GM12875 (cell line): ENCODE measurements at regions not wholly inside any gene's neighbourhood (a gene's known extent, or its start where the extent isn't known, plus 50 kb on each side); places are given as distances from the start of the nearest gene placed in this dataset.

Experiments
- H3K4me3 ChIP-seq: one replicate; pipeline ENCODE4 v1.5.1; 2011; ENCODE audit warnings: low read depth, low read length, control low read depth
- TF ChIP-seq, protein P1 (sequence below): IDR thresholded peaks from 2 replicates; pipeline ENCODE4 v1.5.1; 2011; ENCODE audit warnings: low read depth, mild to moderate bottlenecking, control low read depth, inconsistent platforms, low read length, moderate library complexity, borderline replicate concordance; ENCODE audit not compliant: insufficient read depth

DNA sequence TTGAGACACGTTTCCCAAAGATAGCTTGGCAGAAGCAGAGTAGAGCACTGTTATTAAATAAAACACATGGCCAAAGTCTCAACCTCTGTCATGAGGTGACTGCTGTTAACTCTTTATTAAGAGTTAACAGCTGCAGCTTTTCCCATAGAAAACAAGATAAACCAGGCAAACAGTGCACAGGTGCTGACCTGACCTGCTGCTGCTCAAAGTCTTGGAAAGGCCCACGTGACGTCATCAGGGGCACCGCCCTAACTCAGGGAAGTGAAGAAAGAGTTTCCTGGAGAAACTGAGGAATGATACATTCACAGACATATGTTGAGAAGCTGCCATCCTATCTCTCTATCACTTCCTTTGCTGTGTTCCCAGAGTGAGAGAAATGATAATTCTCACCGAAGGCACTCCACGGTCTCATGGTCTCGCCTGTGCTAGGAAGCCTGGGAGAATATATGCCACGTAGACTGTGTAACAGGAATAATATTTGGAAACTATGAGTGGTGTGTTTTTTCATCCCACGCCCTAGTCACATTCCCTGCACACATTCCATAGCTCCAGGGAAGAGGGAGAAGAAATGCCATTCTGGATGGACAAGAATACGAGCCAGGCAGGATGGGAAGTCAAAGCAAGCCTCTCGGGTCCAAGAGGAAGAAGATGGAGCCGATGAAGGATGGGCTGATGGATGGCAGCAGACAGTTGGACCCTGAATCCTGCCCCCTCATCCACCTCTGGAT, 146.2 kb upstream of the NFE2L3 start:
- TF ChIP-seq, protein P1, sequence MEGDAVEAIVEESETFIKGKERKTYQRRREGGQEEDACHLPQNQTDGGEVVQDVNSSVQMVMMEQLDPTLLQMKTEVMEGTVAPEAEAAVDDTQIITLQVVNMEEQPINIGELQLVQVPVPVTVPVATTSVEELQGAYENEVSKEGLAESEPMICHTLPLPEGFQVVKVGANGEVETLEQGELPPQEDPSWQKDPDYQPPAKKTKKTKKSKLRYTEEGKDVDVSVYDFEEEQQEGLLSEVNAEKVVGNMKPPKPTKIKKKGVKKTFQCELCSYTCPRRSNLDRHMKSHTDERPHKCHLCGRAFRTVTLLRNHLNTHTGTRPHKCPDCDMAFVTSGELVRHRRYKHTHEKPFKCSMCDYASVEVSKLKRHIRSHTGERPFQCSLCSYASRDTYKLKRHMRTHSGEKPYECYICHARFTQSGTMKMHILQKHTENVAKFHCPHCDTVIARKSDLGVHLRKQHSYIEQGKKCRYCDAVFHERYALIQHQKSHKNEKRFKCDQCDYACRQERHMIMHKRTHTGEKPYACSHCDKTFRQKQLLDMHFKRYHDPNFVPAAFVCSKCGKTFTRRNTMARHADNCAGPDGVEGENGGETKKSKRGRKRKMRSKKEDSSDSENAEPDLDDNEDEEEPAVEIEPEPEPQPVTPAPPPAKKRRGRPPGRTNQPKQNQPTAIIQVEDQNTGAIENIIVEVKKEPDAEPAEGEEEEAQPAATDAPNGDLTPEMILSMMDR: no peak
- H3K4me3 ChIP-seq: no peak overlapping the region

DNA sequence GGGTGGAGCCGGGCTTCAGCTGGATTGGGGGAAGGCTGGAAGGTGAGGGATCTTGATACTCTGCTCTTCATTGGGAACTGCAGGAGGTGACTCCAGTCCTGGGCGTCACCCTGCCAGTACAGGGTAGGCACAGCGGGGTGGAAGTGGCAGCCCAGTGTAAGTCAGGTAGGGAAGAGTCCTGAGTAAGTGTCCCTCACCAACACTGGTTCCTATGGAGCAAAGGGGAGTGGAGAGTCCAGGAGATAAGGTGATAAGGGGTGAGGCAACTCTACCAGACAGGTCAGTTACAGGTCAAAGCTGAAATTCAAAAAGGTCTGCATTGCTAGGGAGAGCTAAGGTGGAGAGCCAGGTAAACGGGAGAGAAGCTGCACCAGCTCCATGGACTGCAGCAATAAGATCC, 145.6 kb upstream of the NFE2L3 start:
- TF ChIP-seq, protein P1: no peak
- H3K4me3 ChIP-seq: no peak overlapping the region

DNA sequence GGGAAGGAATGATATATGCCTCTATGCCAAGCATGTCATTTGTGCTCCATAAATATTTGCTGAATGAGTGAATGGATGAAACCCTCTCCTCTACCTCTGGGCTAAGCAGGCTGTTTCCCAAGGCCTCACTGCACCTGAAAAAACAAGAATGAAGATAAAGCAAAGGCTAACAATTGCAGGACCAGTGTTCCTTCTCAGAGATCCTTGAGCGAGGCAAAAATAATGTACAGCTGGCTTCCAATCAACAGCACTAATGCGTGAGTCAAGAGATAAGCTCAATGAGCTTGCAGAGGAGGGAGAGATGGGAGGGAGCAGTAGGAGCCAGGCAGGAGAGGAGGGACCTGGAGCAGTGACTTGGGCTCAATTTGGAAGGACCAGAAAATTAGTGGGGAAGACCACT, 144.5 kb upstream of the NFE2L3 start:
- H3K4me3 ChIP-seq: no peak overlapping the region
- TF ChIP-seq, protein P1: no peak

DNA sequence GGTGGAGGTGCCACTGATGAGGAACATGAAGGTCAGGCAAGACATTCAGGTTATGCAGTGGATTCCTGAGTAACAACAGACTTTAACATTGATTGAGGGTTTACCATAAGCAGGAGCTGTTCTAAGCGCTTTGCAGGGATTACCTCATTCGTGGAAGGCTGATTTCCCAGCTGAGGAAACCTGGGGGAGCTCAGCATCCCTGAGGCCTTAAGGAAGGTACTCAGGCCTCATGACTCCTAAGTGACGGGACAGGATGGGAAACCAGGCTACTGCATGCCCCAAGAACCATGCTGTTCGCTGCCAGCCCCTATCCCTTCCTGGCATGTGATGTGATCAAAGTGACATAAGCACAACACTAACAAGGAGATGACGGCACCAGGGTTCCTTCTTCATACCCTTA, 143.6 kb upstream of the NFE2L3 start:
- TF ChIP-seq, protein P1: no peak
- H3K4me3 ChIP-seq: no peak overlapping the region

DNA sequence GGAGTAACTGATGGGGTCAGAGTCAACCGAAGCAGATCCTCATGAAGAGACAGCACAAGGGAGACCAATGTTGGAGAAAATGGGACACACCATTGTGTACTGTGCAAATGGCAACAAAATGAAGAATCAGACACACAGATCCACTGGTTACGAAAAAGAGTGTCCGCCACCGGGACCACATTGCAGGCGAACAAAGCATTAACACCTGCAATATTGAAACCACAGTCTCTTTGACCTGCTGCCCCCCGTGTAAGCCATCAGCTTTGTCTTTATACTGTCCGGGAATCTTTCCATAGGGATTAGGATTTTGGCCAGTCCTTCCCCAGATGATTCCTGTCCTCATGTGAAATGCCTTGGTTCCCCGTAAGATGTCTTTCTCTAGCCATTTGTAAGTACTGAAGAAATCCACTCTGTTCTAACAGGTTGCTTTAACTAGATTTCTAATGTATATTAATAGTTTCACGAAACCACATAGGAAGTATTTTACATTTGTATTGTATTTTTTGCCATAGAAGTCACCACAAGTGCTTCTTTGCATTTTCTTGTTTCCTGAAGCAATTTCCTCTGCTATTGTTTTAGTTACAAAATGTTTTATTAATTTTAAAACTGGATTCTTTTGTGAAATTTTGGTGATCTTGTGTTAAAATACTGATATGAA, 140.8 kb upstream of the NFE2L3 start:
- TF ChIP-seq, protein P1: no peak
- H3K4me3 ChIP-seq: no peak overlapping the region

DNA sequence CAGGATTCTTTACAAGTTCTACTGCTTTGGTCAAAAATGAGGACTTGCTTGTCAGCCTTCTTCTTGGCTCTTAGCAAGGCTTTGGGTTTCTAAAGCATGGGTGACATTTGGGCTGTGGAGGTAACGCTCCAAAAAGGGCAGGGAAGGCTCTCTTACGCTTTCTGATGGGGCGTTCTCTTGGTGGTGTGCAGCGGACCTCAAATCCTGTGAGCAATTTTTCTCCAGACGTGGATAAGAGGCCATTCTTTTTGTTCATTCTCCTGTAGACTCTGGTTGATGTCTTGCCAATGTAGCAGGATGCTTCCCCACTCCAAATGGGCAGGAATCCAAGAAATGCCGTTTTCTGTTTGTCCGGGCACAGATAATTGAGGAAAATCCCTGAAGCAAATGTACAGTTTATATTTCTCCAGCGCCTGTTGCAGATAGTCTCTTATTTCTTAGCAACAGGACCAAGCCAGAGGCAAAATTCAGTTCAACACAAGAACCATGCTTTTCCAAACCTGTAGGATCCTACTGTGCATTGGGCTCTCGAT, 138.4 kb upstream of the NFE2L3 start:
- TF ChIP-seq, protein P1: no peak
- no peak overlapping the region for H3K4me3 ChIP-seq

DNA sequence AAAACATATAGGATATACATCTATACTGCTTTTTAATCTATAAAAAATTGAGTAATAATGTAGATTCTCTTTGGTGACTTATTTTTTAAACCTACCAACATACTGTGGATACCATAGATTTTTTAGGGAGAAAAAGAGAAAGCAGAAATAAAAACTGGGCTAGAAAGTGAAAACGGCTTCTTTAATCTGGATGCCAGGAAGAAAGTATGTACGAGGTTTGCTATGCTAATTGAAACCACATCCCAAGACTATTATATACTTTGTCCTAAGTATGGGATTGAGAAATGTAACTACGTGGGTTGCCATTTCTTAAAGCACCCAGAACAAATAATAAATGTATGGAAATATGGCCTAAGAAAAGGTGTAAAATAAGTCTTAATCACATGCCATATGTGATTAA, 129.0 kb upstream of the NFE2L3 start:
- TF ChIP-seq, protein P1: no peak
- H3K4me3 ChIP-seq: no peak overlapping the region
